ENCODE measurements at regions not wholly inside any gene's neighbourhood (a gene's known extent, or its start where the extent isn't known, plus 50 kb on each side); places are given as distances from the start of the nearest gene placed in this dataset.
"Not testable (repeated sequence)": the region's sequence is repeated elsewhere in the genome, so short reads cannot be mapped to it uniquely, and the experiment has no call there.

GRCh38 chr11:39462506-39462905 lies 1996.9 kb downstream of the LRRC4C start:
- DNase-seq (ENCODE audit: low read depth in 2 of 2): no peak

- no peak for DNase-seq (ENCODE audit: low read depth in 2 of 2)
Observed at GRCh38 chr11:39461066-39461465, 1998.4 kb downstream of the LRRC4C start.

- no peak for DNase-seq (ENCODE audit: low read depth in 2 of 2)
Observed at GRCh38 chr11:39459606-39460005, 1999.8 kb downstream of the LRRC4C start.

DNA sequence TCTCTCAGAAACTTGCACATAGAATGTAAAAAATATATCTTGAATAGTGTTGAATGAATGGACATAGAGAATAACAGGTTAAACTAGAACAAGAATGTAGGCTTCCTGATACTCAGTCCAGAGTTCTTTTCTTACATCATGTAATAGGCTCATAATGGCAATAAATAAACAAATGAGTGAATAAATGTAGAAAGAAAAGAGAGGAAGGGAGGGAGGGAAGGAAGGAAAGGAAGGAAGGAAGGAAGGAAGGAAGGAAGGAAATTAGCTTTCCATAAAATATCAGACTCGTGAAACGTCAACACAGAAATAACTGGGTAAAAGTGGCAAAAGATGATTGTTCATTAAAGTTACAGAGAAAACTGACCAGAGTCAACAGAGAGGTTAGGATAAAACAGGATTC lies 2001.0 kb downstream of the LRRC4C start:
- no peak for DNase-seq (ENCODE audit: low read depth in 2 of 2)

GRCh38 chr11:39443424-39444022 lies 2015.9 kb downstream of the LRRC4C start:
- no peak for DNase-seq (ENCODE audit: low read depth in 2 of 2)

DNA sequence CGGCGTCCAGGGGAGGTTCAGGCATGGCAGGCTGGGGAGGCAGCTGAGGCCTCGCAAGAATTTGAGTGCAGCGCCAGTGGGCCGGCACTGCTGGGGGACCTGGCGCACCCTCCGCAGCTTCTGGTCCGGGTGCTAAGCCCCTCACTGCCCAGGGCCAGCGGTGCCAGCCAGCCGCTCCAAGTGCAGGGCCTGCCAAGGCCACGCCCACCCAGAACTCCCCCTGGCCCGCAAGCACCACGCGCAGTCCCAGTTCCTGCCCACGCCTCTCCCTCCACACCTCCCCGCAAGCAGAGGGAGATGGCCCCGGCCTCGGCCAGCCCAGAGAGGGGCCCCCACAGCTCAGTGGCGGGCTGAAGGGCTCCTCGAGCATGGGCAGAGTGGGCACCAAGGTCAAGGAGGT lies 2017.3 kb downstream of the LRRC4C start:
- no peak for DNase-seq (ENCODE audit: low read depth in 2 of 2)

DNA sequence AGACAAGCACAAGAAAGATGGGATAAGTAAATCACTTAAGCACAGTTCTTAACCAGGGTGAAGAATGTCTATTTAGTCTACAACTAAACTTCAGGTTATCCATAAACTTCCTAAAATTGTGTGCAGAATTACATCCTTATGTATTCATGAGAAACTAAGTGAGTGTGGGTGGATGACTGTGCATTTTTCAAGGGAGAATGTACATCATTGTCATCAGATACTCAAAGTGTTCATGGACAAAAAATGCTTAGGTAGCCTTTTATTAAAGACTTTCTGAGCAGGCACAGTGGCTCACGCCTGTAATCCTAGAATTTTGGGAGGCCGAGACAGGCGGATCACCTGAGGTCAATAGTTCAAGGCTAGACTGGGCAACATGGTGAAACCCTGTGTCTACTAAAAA lies 2023.8 kb downstream of the LRRC4C start:
- DNase-seq (ENCODE audit: low read depth in 2 of 2): no peak

- DNase-seq (ENCODE audit: low read depth in 2 of 2): no peak
Observed at GRCh38 chr11:39434466-39434865, 2025.0 kb downstream of the LRRC4C start.

DNA sequence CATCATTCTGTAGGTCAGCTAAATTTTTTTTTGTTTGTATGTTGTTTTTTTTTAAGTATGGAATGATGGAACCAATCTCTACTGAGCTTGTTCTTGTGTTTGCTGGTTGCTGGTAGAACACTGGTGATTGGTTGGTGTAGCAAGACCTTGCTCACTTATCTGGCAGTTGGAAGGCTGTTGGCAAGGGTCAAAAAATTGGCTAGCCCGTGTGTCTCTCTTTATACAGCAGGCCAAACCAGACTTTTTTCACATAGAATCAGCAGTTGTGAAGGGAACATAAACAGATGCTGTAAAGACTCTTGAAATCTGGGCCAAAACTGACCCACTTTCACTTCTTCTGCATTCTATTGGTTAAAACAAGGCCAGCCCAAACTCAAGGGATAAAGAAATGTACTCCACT lies 2026.5 kb downstream of the LRRC4C start:
- DNase-seq (ENCODE audit: low read depth in 2 of 2): no peak

DNA sequence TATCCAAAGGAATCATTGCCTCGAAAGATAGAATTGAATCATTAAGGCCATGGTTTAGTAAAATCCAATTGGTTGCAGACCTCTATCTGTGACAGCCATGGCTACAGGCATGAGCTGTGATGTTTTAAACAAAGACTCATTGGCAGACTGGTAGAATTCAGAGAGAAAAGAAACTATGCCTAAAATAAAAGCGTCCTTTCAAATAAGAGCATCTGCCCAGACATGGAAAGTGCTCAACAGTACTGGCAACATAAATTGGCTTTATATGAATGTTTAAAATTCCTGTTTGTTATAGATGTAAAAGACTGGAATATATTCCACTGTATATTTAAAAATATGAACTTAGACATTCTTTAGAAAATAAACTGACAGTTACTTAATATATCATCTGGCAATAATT lies 2034.2 kb downstream of the LRRC4C start:
- DNase-seq (ENCODE audit: low read depth in 2 of 2): no peak

DNA sequence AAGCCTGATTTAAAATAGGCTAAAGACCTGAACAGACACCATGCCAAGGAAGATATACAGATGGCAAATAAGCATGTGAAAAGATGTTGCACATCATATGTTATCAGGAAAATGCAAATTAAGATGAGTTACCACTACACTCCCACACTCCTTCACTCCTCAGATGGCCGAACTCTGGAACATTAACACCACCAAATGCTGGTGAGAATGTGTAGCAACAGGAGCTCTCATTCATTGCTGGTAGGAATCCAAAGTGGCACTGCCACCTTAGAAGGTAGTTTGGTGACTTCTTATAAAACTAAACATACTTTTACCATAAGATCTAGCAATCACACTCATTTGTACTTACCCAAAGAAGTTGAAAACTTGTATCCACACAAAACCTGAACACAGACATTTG lies 2047.3 kb downstream of the LRRC4C start:
- no peak for DNase-seq (ENCODE audit: low read depth in 2 of 2)

DNA sequence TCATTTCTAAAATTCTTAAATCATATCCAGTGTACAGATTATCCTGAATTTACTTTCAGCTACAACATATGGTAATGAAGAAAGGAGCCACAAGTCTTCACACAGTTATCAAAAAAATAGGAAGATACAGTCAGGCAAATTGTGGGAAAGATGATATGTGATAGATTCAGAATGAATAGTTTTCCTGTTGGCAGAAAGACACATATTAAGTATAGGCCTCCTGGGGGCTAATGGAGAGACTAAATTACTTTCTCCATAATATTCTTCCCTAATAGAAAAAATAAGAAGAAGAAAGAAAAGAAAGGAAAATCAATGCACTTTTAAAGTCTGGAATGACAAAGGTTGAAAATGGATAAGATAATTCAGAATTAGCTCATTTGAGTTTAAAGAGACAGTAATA lies 2073.5 kb downstream of the LRRC4C start:
- DNase-seq (ENCODE audit: low read depth in 2 of 2): no peak

- DNase-seq (ENCODE audit: low read depth in 2 of 2): no peak
Observed at GRCh38 chr11:39374963-39375698, 2084.3 kb downstream of the LRRC4C start.

DNA sequence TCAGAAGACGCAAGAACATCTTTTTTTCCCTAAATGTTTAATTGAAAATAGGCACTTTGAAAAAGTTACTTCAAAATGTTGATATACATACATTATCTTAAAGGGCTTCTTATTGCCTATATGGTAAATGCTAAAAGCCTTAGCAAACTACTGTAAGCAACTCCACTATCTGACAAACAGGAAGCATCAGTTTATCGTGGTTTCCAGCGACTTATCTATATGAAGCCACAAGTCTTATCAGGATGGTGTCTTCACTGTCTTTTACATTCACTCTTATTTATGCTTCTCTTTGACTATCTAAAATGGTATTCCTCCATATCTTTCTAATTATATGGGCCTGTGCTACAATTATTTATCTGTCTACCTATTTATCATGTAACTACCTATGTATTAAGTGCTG lies 2091.9 kb downstream of the LRRC4C start:
- no peak for DNase-seq (ENCODE audit: low read depth in 2 of 2)

DNA sequence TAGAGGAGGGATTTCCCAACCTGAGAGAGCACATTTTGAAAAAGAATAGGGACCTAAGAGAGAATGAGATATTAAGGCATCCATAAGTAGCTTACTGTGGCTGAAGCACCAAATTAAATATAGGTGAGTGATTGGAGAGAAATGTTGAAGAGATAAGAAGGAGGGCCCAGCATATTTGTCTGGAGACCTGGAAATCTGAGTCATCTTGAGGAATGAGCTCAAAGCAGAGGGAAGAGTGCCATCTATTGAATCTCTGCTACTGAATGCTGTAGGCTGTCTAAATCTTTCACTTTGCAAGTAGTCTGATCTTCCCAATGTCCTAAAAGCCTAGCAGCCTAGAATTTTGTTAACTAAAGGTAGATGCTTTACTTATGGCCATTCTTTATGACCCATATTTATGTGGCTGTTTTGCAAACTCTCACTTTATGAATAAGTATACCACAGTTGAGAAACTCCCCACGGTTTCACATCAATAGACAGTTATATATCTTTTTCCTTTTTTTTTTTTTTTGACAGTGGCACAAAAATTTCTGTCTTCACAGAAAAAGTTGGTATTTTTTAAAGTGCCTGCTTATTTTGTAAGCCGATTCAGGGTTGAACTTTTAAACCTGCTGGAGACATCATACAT lies 2093.5 kb downstream of the LRRC4C start:
- no peak for DNase-seq (ENCODE audit: low read depth in 2 of 2)

DNA sequence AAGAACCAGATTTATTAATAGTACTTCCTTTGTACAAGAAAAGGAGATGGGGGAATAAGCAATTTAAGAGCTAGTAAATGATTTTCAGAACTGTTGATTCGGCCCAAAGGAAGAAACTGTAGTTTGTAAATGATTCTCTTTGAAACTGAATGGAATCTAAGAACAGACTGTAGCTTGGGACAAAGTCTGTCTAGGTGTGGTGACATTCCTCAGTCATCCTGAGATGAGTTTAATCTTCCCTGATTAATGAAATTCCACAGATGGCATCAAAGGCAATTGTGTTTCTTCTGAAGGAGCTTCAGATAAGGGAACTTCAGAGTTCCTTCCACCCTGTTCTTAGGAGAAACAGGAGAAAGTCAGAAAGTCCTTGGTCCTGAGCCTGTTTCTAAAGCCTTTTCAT lies 2095.9 kb downstream of the LRRC4C start:
- no peak for DNase-seq (ENCODE audit: low read depth in 2 of 2)

DNA sequence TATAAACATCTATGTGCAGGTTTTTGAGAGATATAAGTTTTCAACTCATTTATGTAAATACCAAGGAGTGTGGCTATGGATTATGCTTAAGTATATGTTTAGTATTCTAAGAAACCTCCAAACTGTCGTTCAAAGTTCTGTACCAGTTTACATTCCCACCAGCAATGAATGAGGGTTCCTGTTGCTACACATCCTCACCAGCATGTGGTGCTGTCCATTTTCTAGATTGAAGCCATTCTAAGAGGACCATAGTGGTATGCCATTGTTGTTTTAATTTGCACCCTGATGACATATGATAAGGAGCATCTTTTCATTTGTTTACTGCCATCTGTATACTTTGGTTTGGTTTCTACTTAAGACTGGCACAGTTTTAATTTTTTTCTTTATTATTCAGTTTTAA lies 2097.9 kb downstream of the LRRC4C start:
- DNase-seq (ENCODE audit: low read depth in 2 of 2): no peak

DNA sequence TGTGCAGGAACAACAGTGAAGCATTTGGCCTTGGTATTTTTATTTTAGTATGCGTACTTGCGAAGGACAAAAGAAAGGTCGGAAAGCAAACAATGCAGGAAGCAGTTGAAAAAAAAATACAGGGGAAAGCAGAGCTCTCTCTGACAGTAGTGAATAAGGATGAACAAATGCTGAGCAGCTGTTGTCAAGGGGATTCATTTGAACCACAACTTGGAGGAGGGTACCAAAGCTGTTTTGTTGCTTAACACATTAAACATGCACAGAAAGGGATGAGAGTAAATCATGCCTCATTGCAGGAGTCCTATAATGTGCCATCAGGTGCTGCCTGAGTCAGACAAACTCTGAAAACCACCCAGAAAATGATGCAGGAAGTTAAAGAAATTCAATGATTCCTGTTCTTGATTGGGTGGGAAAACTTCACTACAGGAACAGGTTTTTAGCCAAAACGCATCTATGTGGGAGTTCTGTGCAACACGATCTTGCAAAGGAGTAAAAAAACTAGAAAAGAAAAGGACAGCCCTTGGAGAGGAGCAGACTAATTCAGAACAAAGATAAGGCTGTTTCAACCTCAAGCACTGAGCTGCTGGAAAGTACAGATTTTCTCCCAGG lies 2113.5 kb downstream of the LRRC4C start:
- no peak for DNase-seq (ENCODE audit: low read depth in 2 of 2)

DNA sequence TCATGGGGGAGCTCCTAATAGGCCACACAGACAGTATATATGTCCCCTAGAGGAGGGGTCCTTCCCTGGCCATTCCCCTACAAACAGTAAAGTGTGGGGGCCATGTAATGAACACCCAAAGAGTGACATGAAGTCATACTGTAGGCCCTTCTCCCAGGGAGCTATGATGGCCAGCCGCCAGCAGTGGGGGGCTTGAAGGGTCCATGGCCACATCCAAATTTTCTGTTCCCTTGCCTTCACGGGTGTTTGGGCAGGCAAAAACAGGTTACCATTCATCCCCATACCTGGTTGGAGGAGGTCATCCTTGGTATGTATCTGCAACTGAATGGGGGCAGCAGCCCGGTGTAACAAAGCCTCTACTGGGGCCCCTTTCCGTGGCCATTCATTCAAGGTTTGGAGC lies 2118.0 kb downstream of the LRRC4C start:
- no peak for DNase-seq (ENCODE audit: low read depth in 2 of 2)

DNA sequence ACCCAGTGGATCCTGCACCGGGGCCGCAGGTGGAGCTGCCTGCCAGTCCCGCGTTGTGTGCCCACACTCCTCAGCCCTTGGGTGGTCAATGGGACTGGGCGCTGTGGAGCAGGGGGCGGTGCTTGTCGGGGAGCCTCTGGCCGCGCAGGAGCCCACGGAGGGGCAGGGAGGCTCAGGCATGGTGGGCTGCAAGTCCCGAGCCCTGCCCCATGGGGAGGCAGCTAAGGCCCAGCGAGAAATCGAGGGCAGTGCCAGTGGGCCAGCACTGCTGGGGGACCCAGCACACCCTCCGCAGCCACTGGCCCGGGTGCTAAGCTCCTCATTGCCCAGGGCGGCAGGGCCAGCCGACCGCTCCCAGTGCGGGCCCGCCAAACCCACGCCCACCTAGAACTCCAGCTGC lies 2126.4 kb downstream of the LRRC4C start:
- not testable (repeated sequence) for DNase-seq (ENCODE audit: low read depth in 2 of 2)

GRCh38 chr11:39327302-39327701 lies 2132.2 kb downstream of the LRRC4C start:
- no peak for DNase-seq (ENCODE audit: low read depth in 2 of 2)

GRCh38 chr11:39311888-39312287 lies 2147.6 kb downstream of the LRRC4C start:
- DNase-seq (ENCODE audit: low read depth in 2 of 2): not testable (repeated sequence)

GRCh38 chr11:39304586-39304985 lies 2154.9 kb downstream of the LRRC4C start:
- DNase-seq (ENCODE audit: low read depth in 2 of 2): no peak
